DMS53 treated with DMSO at 0.1 percent for 48 hours (cell line): ENCODE measurements at regions not wholly inside any gene's neighbourhood (a gene's known extent, or its start where the extent isn't known, plus 50 kb on each side); places are given as distances from the start of the nearest gene placed in this dataset.
"Not testable (repeated sequence)": the region's sequence is repeated elsewhere in the genome, so short reads cannot be mapped to it uniquely, and the experiment has no call there.

Source experiments
- DNase-seq: peaks from one replicate; lab custom pipeline; 2025; ENCODE audit not compliant: unreplicated experiment; lab: John Stamatoyannopoulos, UW

DNA sequence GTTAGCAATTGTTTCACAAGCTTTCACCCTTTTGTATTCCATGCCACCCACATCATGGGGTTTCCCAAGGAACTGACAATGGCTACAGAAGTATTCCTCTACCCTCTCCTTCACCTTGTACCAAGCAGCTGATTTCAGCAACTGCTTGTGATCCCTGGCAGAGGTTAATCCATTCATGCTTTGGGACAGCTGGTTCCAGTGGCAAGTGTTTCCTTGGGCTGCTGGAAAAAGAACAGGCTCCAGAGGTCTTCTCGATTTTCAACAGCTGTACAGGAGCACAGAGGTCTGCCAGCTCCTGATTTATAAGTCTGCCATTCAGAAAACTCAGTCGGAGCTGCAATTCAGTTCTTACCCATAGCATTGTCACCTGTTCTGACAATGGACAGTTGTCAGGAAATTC lies 239.2 kb upstream of the CWC22 start:
- DNase-seq, result no peak

DNA sequence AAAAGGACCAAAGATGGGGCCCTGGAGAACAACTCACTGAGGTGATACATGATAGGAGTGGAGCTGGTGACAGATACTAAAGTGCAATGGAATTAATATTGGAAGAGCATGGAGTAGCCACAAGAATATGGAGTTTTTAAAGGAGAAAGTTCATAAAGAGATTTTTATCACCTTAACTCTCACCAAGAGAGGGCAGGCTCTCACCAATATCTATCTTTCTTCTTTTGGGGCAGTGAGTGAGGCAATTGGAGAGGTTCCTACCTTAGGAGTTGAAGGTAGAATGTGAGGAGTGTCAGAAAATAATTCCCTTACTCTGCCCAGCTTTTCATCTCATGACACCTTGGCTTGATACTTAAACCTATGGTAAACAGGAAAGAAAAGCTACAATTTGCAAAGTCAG lies 233.7 kb upstream of the CWC22 start:
- peak; percentile 44 for DNase-seq

DNA sequence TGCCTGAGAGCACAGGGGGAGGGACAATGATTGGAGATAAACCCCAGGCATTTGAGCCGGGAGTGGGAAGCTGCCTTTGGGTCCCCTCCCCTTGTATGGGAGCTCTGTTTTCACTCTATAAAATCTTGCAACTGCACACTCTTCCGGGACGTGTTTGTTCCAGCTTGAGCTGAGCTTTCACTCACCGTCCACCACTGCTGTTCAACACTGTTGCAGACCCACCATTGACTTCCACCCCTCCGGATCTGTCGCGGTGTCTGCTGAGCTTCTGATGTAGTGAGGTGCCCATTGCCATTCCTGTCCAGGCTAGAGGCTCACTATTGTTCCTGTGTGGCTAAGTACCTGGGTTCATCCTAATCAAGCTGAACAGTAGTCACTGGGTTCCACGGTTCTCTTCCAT lies 231.6 kb upstream of the CWC22 start:
- DNase-seq, result no peak

DNA sequence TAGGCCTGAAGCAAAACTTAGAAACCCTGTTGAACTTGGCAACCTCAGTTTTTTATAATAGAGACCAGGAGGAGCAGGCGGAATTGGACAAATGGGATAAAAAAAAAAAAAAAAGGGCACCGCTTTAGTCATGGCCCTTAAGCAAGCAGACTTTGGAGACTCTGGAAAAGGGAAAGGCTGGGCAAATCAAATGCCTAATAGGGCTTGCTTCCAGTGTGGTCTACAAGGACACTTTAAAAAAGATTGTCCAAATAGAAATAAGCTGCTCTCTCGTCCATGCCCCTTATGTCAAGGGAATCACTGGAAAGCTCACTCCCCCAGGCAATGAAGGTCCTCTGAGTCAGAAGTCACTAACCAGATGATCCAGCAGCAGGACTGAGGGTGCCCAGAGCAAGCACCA lies 229.0 kb upstream of the CWC22 start:
- DNase-seq, result not testable (repeated sequence)

DNA sequence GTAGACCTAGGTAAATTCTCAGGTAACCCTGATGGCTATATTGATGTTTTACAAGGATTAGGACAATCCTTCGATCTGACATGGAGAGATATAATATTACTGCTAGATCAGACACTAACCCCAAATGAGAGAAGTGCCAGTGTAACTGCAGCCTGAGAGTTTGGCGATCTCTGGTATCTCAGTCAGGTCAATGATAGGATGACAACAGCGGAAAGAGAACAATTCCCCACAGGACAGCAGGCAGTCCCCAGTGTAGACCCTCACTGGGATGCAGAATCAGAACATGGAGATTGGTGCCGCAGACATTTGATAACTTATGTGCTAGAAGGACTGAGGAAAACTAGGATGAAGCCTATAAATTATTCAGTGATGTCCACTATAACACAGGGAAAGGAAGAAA lies 228.4 kb upstream of the CWC22 start:
- not testable (repeated sequence) for DNase-seq

DNA sequence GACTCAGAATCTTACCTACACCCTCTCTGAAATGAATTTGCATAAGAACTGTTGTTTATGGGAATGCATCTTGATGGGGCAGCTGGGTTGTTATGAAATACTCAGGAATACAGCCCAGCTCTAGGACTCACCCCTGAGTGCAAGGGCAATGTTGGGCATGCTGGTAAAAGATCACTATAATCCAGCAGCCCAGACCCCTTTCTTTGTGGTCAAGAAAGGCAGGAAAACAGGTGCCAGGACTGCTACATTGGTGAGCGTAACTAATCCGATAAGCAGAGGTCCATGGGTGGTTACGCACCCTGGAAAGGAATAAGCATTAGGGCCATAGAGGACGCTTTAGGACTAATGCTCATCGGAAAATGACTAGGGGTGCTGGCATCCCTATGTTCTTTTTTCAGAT lies 227.9 kb upstream of the CWC22 start:
- DNase-seq, result not testable (repeated sequence)

DNA sequence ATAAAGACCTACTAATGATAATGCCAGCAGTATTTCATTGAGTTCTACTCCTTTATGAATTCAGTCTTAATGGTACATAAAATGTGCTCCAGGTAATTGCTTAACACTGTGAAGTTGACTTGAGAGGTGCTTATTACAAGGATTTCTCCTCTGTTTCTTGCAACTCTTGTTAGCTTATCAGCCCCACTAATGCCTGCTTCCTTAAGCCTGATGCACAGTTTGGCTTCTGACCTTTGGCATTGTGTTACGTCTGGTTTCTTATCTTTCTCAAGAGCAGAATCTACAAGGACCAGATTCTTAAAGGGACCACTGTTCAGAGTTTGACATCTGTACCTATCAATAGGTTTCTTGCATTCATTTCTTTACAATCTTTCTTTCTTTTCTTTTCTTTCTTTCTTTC lies 223.9 kb upstream of the CWC22 start:
- no peak for DNase-seq

DNA sequence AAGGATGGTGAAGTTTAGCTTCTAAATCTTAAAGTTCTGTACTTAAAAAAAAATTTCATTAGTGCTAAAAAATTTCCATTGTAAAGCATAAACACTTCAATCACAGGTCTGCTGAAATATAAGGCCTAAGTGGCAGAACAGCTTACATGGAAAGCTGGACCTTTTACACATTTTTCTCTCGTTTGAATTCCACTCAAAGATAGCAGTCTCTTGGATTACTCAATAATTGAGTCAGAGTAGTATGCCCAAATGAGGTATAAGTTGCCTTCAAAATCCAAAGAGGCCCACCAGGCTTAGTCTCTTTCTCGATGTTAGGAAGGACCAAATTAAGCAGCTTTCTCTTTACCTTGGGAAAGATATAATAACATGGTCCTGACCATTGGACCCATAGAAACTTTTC lies 220.4 kb upstream of the CWC22 start:
- no peak for DNase-seq

DNA sequence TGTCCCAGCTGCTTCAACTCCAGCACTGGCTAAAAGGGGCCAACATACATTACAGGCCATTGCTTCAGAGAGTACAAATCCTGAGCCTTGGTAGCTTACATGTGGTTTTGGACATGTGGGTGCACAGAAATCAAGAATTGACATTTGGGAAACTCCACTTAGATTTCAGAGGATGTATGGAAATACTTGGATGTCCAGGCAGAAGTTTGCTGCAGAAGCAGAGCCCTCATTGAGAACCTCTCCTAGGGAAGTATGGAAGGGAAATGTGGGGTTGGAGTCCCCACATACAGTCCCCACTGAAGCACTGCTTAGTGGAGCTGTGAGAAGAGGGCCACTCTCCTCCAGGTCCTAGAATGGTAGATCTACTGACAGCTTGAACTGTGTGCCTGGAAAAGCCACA lies 218.0 kb upstream of the CWC22 start:
- no peak for DNase-seq

DNA sequence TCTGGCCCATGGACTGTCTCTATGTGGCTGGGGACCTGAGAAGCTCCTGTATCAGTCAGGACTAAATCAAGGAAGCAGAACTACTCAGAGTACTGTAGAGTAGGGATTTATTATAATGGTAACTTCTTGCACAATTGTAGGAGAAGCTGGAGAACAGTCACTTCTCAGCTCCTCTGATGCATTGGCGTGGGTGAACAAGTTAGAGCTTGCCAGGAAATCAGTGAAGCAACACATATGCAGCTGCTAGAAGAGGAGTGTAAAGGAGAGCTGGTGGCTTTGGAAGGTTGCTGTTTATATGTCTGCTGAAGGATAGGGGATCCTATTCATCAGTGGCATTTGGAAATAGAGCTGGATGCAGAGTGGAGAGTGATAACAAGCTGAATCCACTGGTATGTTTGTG lies 215.5 kb upstream of the CWC22 start:
- no peak for DNase-seq

DNA sequence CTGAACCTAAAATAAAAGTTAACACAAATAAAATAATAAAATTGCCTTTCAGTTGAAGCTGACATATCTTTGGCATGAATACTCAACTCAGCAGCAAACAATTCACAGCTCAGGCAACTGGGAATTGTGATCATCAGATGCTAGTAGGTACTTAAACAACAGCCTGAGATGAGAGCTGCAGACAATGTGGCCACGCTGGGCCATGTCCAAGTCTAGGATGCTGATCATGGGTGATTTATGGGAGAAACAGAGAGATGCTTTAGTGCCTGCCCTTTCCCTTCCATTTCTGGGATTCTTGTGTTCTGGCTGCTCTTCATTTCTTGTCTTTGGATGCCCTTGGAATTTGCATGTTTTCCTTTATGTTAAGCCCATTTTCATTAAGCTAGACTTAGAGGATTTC lies 212.4 kb upstream of the CWC22 start:
- DNase-seq, result no peak

DNA sequence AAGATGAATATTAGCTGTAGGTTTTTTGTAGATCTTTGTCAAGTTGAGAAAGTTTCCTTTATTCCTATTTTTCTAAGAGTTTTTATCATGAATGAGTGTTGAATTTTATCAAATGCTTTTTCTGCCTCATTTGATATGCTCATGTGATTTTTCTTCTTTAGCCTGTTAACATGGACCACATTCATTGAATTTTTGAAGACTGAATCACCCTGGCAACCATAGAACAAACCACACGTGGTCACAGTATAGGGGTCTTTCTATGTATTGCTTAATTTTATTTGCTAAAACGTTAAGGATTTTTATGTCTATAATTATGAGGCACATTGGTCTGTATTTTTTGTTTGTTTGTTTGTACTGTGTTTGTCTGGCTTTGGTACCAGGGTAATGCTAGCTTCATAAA lies 201.7 kb upstream of the CWC22 start:
- DNase-seq, result no peak

DNA sequence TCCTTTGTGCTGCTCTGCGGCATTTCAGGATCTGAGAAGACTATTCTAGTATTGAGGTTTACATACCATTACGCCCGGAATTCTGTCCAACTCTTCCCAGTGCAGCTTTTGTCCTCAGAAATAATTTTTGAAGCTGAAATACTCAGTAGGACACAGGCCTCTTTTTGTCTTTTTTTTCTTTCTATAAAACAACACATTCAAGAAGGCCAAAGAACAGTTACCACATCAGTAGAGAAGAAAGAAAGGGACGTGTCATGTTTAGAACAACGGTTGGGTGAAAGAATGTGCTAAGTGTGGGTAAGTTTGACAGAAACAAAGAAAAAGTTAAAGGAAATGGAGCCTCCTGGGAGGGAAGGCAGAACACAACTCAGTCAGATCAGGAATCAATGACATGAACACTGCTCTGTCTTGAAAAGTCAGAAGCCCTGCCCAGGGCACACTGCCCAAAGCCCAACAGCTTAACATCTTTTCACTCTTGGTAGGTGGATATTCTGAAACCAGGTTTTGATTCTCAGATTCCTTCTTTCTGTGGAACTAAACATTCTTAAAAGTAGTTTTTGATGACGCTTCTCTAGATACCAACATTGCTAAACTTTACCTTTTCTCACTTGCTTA lies 198.6 kb upstream of the CWC22 start:
- no peak for DNase-seq

DNA sequence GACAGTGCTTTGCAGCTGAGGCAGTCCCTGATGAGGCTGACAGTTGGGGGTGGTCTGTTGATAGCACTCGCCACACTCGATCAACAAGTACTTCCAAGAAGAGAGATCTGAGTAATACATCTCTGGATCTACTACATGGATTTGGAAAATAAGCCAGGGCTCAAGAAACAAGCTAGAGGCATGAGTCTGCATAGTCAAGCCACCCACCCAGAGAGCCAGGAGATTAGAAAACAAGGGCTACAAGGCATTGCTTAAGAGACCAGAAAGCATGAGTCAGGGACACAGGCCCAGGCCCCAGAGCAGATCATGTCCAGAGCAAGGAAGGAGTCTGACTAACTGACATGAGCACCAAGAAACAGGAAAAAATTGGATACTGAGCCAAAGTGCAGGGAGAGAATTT lies 196.9 kb upstream of the CWC22 start:
- no peak for DNase-seq

DNA sequence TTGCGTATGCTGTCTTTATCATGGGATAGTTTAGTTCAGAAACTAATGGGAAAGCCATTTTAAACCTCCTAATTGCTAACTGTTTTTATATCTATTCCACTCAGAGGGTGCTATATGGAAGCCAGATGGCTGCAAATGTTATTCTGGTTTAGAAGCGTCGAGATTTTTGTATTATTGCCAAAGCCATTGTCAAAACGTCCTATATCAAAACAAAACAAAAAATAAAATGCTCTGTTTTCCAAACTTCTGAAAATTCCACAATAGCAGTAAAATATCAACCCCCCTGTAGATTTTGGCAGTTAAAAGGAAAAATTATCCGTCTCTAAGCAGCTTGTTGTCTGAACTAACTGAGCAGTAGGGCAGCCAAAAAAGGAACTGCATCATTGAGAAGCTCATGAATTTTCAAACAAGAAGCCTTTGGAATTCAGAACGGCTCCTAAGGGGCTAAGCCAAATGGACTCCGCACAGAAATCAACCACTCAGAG lies 195.4 kb upstream of the CWC22 start:
- DNase-seq, result no peak

DNA sequence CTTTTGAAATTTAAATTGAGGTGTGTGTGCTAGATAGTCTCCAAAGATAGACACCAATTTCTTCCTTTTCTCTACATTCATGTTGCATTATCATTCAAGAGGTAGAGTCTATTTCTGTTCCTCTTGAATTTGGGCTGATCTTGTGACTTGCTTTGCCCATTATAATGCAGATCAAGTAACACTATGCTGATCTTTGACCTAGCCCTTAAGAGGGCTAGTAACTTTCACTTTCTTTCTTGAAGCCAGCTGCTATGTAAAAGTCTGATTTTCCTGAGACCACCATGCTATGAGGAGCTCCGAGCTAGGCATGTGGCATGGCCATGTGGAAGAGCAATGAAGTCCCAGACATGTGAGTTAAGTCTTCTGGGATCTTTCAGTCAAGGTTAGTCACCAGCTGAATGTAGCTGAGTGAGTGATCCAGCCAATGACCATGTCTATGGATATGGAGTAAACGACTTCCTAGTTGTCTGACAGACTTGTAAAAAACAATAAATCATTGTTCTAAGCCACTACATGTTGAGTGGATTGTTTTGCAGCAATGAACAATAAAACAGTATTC lies 189.4 kb upstream of the CWC22 start:
- DNase-seq, result no peak

DNA sequence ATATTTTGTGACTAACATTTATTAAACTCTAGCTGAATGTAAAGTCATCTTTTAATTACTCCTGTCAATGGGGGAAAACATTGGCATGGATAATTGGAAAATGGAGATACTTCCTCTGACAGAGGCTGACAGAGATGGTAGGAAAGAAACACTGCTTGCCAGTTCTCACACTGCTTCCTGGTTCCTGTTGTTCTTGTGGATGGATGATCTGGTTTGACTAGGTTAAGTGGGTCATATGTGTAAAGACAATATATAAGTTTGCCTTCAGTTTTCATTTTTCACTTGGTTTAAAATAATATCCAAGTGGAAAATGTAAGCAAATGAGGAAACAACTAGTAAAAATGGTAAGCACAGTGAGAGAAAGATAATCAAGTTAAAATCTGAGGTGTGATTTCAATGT lies 188.8 kb upstream of the CWC22 start:
- no peak for DNase-seq

DNA sequence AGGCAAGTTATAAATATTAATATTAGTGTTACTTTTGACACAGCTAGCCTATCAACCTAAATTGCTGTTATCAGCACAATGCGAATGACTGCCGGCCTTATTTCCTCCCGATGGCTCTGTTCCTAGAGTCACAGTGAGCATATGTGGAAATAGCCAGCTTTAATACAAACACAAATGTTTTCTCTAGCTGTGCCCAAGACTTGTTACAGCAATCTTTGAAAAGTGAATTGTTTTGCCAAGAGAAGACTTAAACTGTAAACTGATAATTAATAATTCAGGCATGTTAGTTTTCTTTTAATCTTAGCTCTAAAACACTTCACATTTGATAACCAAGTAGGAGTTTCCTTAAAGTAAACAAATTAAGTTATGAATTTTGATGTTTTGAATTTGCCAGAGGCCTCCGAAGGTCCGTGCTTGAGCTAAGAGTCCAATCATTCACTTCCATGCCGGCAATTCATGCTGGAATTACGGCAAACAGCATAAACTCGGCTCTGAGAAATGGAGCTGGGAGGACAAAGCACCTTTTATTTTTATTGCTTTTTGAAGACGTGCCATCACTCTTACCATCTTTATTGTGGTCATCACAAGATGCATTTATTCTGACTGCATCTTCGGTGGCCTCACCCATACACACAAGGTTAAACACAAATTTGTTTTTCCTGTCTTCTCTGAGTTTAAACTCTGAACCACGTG lies 184.5 kb upstream of the CWC22 start:
- no peak for DNase-seq

DNA sequence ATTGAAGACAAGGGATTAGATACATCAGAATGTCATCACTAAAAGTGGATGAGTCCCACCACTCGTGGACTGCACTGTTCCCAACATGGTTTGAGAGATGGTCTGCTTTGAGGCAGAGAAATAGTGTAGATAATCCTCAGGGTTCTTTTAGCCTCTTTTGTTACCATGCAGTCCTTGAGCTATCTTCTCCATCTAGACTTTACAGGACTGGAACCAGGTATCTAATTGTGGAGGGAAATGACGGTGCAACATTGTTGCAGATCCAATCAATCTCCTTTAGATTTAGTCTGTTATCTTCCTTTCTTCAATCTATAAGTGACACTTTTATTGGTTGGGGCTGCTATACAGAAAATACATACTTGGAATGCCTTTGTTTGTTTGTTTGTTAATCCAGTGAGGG lies 183.8 kb upstream of the CWC22 start:
- DNase-seq, result no peak

DNA sequence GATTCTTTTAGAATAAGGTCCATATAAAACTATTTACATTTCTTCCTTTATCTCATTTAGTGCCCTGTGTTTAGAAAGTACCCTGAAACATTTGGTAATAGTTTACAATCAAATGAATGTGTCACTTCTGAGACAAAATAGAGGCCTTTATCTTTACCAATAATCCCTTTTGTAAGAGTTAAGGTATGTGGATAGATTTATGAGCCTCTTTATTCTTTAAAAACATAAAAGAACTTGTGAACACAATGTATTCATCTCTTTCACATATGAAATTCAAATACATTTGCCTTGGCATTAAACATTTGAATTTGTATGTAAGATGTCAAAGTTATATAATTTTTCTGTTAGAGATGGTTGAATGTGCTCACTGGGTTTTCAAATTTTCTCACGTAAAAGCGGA lies 180.5 kb upstream of the CWC22 start:
- no peak for DNase-seq

DNA sequence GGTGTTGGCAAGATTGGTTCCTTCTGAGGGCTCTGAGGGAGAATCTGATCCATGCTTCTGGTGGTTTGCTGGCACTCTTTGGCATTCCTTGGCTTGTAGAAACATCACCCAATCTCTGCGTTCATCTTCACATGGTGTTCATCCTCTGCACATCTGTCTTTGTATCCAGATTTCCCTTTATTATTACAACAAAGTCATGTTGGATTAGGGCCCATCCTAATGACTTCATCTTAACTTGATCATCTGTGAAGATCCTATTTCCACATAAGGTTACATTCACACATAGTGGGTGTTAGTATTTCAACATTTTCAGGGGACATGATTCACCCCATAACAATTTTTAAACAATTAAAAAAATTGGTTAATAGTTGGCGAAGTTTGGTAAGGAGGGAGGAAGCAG lies 177.4 kb upstream of the CWC22 start:
- DNase-seq, result no peak

DNA sequence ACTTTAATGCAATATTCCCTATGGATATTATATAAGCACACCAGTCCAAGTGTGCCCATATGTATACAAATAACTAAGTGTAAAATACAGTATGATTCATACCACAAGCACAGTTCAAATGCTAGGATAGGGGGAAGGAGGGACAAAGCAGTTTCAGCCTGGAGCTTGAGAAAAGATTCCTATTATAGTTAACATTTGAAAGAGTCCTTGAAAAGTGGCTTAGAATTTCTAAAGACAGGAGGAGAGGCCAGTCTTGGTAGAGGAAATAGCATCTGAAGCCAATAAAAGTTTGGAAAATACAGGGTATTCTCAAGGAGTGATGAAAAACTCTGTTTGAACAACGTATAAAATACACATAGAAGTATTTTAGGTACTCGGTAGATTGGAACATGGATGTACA lies 173.4 kb upstream of the CWC22 start:
- no peak for DNase-seq

DNA sequence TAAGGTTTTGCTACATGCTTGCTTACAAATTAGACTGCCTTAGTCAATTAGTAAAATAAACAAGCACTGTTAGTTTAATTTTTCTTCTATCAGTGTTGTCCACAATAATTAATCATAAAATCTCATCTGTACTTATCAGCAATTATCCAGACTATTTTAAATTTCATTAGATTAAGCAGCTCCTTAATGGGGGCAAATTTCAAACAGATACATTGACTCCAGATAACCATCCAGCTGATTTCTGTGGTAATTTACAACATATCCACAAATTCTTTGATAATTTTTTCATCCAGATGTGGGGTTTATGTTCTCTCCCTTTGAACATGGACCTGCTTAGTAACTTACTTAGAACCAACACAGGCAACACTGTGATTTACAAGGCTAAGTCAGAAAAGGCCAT lies 170.4 kb upstream of the CWC22 start:
- DNase-seq, result no peak
